Gastrocnemius medialis (tissue), 4 donors: ENCODE measurements at regions not wholly inside any gene's neighbourhood (a gene's known extent, or its start where the extent isn't known, plus 50 kb on each side); places are given as distances from the start of the nearest gene placed in this dataset.
A peak's percentile ranks its signal among the peaks of the same experiment; 100 is the strongest.

Experiments
- ATAC-seq, 2 donors: fragments of 150-250 bp; one replicate each; pipeline ENCODE4 v1.9.1; 2016
- DNase-seq, 2 donors: peaks; one replicate each; pipeline ENCODE4 v3.0.0-alpha.2; 2019
- H3K27ac ChIP-seq, 4 donors: fragments of 200-600 bp; sonication (generic); 1 replicate in 1 of 4; 2 replicates in 3 of 4; pipeline ENCODE4 v1.5.1; 2016 to 2018; ENCODE audit warnings: mild to moderate bottlenecking in 2 of 4, moderate library complexity in 1 of 4
- H3K27me3 ChIP-seq, 3 donors: fragments of 200-600 bp; sonication (generic) in 2 of 3; 1 replicate in 1 of 3; 2 replicates in 2 of 3; pipeline versions ENCODE4 v1.5.1 to v1.6.0; 2016 to 2019; ENCODE audit warnings: mild to moderate bottlenecking in 1 of 3, moderate library complexity in 1 of 3
- H3K36me3 ChIP-seq, 2 donors: fragments of 200-600 bp; sonication (generic) in 1 of 2; one replicate each; pipeline ENCODE4 v1.5.1; 2017 to 2018
- H3K4me1 ChIP-seq, 2 donors: fragments of 200-600 bp; sonication (generic) in 1 of 2; one replicate each; pipeline ENCODE4 v1.5.1; 2016 to 2017; ENCODE audit warnings: mild to moderate bottlenecking in 2 of 2
- H3K4me3 ChIP-seq, 4 donors: fragments of 200-600 bp; sonication (generic) in 3 of 4; 1 replicate in 1 of 4; 2 replicates in 3 of 4; pipeline ENCODE4 v1.5.1; 2016 to 2019; ENCODE audit warnings: mild to moderate bottlenecking in 2 of 4
- H3K9me3 ChIP-seq, 3 donors: fragments of 200-600 bp; sonication (generic) in 2 of 3; 1 replicate in 1 of 3; 2 replicates in 2 of 3; pipeline ENCODE4 v1.5.1; 2016 to 2019
- CTCF ChIP-seq, 5 experiments: fragments of 450-650 bp in 3 of 5; fragments of 200-600 bp in 2 of 5; sonication (generic) in 2 of 5; IDR thresholded peaks in 4 of 5; conservative IDR thresholded peaks in 1 of 5; 1 replicate in 4 of 5; 2 replicates in 1 of 5; pipeline ENCODE4 v1.5.1; 2016 to 2019; ENCODE audit warnings: antibody characterized with exemption in 5 of 5, mild to moderate bottlenecking in 3 of 5, moderate library complexity in 3 of 5
- POLR2A ChIP-seq, 2 donors: fragments of 450-650 bp; IDR thresholded peaks; one replicate each; pipeline ENCODE4 v1.6.1; 2017; ENCODE audit warnings: antibody characterized with exemption in 2 of 2, mild to moderate bottlenecking in 2 of 2, moderate library complexity in 2 of 2
- in situ Hi-C, 4 donors: fragments of 200-750 bp; cut with MboI; loops; one replicate each; pipeline versions ENCODE4 v1.15.0 to v1.8.0; 2017; ENCODE audit warnings: low sequenced_read_pairs in 4 of 4
- intact Hi-C: fragments of 100-400 bp; cut with DNase I; formaldehyde crosslinking; loops from one replicate; pipeline ENCODE4 v1.15.1; 2023; ENCODE audit warnings: low total_unique reads

- Histone ChIP-seq H3K27ac (peak overlapping the region; percentile 12 to 69 (median 66)), H3K9me3 (no peaks in the 10 kb centered on the region), H3K4me3 (no peak overlapping the region), H3K27me3 (no peaks in the 10 kb centered on the region), H3K36me3 (no peaks in the 10 kb centered on the region), H3K4me1 (peaks cover 33 to 46% of the 10 kb centered on the region in 2 donors)
- DNase-seq (no peak), ATAC-seq (no peak)
- in situ Hi-C loops (loop anchor here in 1 of 4 donors (25.0 kb wide), 1 partner anchor 795 kb away; no protein-coding TSS in a partner anchor), intact Hi-C loops (loop anchor here (5.0 to 10.0 kb wide), 2 partner anchors 165 to 798 kb away; no protein-coding TSS in a partner anchor)
- no peak for TF ChIP-seq CTCF (IDR thresholded peaks at IDR 0.05 in 4 of 5, conservative IDR thresholded peaks at IDR 0.05 in 1 of 5)
- TF ChIP-seq POLR2A (IDR thresholded peaks at IDR 0.05) = no peak
These were observed 539.3 kb downstream of the SOX6 start for GRCh38 chr11:15817001-15817400.

- Histone ChIP-seq H3K36me3 (no peaks in the 10 kb centered on the region), H3K27ac (peak overlapping the region in 2 of 4 donors; percentile 39 to 48), H3K27me3 (no peaks in the 10 kb centered on the region), H3K4me3 (no peak overlapping the region), H3K4me1 (peaks cover 33 to 46% of the 10 kb centered on the region in 2 donors), H3K9me3 (no peaks in the 10 kb centered on the region)
- ATAC-seq (no peak), DNase-seq (no peak)
- intact Hi-C loops (loop anchor here (5.0 to 10.0 kb wide), 2 partner anchors 166 to 797 kb away; no protein-coding TSS in a partner anchor), in situ Hi-C loops (loop anchor here in 1 of 4 donors (25.0 kb wide), 1 partner anchor 794 kb away; no protein-coding TSS in a partner anchor)
- TF ChIP-seq CTCF (IDR thresholded peaks at IDR 0.05 in 4 of 5, conservative IDR thresholded peaks at IDR 0.05 in 1 of 5) = no peak
These were observed 538.1 kb downstream of the SOX6 start for GRCh38 chr11:15818132-15818842.

GRCh38 chr11:15819679-15820286 is 536.6 kb downstream of the SOX6 start:
- in situ Hi-C loops = loop anchor here in 1 of 4 donors (25.0 kb wide), 1 partner anchor 793 kb away; no protein-coding TSS in a partner anchor
- Histone ChIP-seq H3K36me3 (no peaks in the 10 kb centered on the region), H3K27me3 (no peaks in the 10 kb centered on the region), H3K4me3 (no peak overlapping the region), H3K4me1 (peaks cover 33 to 46% of the 10 kb centered on the region in 2 donors), H3K27ac (no peak overlapping the region), H3K9me3 (no peaks in the 10 kb centered on the region)
- intact Hi-C loops = loop anchor here (5.0 to 10.0 kb wide), 2 partner anchors 167 to 795 kb away; no protein-coding TSS in a partner anchor
- ATAC-seq (peak; percentile 74 to 83), DNase-seq (peak; percentile 55 to 64)
- peak; percentile 66 to 95 (median 82) for TF ChIP-seq CTCF (IDR thresholded peaks at IDR 0.05 in 4 of 5, conservative IDR thresholded peaks at IDR 0.05 in 1 of 5)
- TF ChIP-seq POLR2A (IDR thresholded peaks at IDR 0.05) = no peak

- intact Hi-C loops = no loop called here
- no peak for DNase-seq
- TF ChIP-seq CTCF (IDR thresholded peaks at IDR 0.05 in 4 of 5, conservative IDR thresholded peaks at IDR 0.05 in 1 of 5) = no peak
- TF ChIP-seq POLR2A (IDR thresholded peaks at IDR 0.05) = no peak
- no peak for ATAC-seq
- Histone ChIP-seq H3K27me3 (no peaks in the 10 kb centered on the region), H3K9me3 (no peaks in the 10 kb centered on the region), H3K4me3 (no peak overlapping the region), H3K4me1 (peaks cover 24 to 35% of the 10 kb centered on the region in 2 donors), H3K27ac (no peak overlapping the region), H3K36me3 (no peaks in the 10 kb centered on the region)
- in situ Hi-C loops = loop anchor here in 1 of 4 donors (25.0 kb wide), 1 partner anchor 791 kb away; no protein-coding TSS in a partner anchor
These were observed 534.9 kb downstream of the SOX6 start for GRCh38 chr11:15821451-15821850.
